Brain microvascular endothelial cell (primary cell): ENCODE measurements at regions not wholly inside any gene's neighbourhood (a gene's known extent, or its start where the extent isn't known, plus 50 kb on each side); places are given as distances from the start of the nearest gene placed in this dataset.

Experiments
- DNase-seq: peaks from one replicate; pipeline ENCODE4 v3.0.0-alpha.2; 2020
- H3K27ac ChIP-seq: fragments of 250-450 bp; sonication (Bioruptor Pico); 2 replicates; pipeline ENCODE4 v1.5.1; 2020; ENCODE audit warnings: mild to moderate bottlenecking, moderate library complexity
- H3K27me3 ChIP-seq: fragments of 250-450 bp; sonication (Bioruptor Pico); replicated peaks from 2 replicates; pipeline ENCODE4 v1.5.1; 2020; ENCODE audit warnings: mild to moderate bottlenecking
- H3K36me3 ChIP-seq: fragments of 250-450 bp; sonication (Bioruptor Pico); replicated peaks from 2 replicates; pipeline ENCODE4 v1.5.1; 2020; ENCODE audit warnings: mild to moderate bottlenecking
- H3K4me3 ChIP-seq: 2 replicates; pipeline ENCODE4 v1.5.1; 2011; ENCODE audit warnings: low read depth, mild to moderate bottlenecking, control low read depth, low read length, moderate library complexity
- CTCF ChIP-seq: IDR thresholded peaks from 2 replicates; pipeline ENCODE4 v1.5.1; 2011; ENCODE audit warnings: low read depth, mild to moderate bottlenecking, moderate library complexity, low read length, control low read depth, inconsistent platforms; ENCODE audit errors: missing control alignments
- in situ Hi-C: cut with HindIII; loops from 2 replicates; pipeline ENCODE4 v1.10.0; 2017; ENCODE audit warnings: low sequenced_read_pairs, low pct_ligation_motif_present

- H3K27me3 ChIP-seq, result no peaks in the 10 kb centered on the region
- no peaks in the 10 kb centered on the region for H3K36me3 ChIP-seq
- in situ Hi-C loops, result no loop called here
- TF ChIP-seq CTCF, result no peak
- DNase-seq, result no peak
- H3K4me3 ChIP-seq, result no peak overlapping the region
- H3K27ac ChIP-seq, result no peak overlapping the region
Observed at GRCh38 chr3:161573136-161573535, 76.5 kb downstream of the OTOL1 start.

GRCh38 chr3:161575901-161576300 is 79.3 kb downstream of the OTOL1 start:
- no peaks in the 10 kb centered on the region for H3K27me3 ChIP-seq
- in situ Hi-C loops, result no loop called here
- no peak overlapping the region for H3K27ac ChIP-seq
- H3K4me3 ChIP-seq, result no peak overlapping the region
- no peak for DNase-seq
- no peaks in the 10 kb centered on the region for H3K36me3 ChIP-seq
- TF ChIP-seq CTCF, result no peak

- Histone ChIP-seq H3K27ac (no peak overlapping the region), H3K4me3 (no peak overlapping the region), H3K27me3 (no peaks in the 10 kb centered on the region), H3K36me3 (no peaks in the 10 kb centered on the region)
- TF ChIP-seq CTCF, result no peak
- no peak for DNase-seq
- in situ Hi-C loops, result no loop called here
Observed at GRCh38 chr3:161576311-161576710, 79.7 kb downstream of the OTOL1 start.

- Histone ChIP-seq H3K36me3 (no peaks in the 10 kb centered on the region), H3K27me3 (no peaks in the 10 kb centered on the region), H3K27ac (no peak overlapping the region), H3K4me3 (no peak overlapping the region)
- in situ Hi-C loops, result no loop called here
- no peak for TF ChIP-seq CTCF
- no peak for DNase-seq
Observed at GRCh38 chr3:161576714-161577510, 80.3 kb downstream of the OTOL1 start.

GRCh38 chr3:161577662-161578061 is 81.1 kb downstream of the OTOL1 start:
- no peak for TF ChIP-seq CTCF
- Histone ChIP-seq H3K27me3 (no peaks in the 10 kb centered on the region), H3K27ac (no peak overlapping the region), H3K36me3 (no peaks in the 10 kb centered on the region), H3K4me3 (no peak overlapping the region)
- no peak for DNase-seq
- in situ Hi-C loops, result no loop called here
